Kidney capillary endothelial cell (primary cell): ENCODE measurements at regions not wholly inside any gene's neighbourhood (a gene's known extent, or its start where the extent isn't known, plus 50 kb on each side); places are given as distances from the start of the nearest gene placed in this dataset.

Source experiments
- DNase-seq: peaks from one replicate; pipeline ENCODE4 v3.0.0-alpha.2; 2018; ENCODE audit warnings: low spot score

DNA sequence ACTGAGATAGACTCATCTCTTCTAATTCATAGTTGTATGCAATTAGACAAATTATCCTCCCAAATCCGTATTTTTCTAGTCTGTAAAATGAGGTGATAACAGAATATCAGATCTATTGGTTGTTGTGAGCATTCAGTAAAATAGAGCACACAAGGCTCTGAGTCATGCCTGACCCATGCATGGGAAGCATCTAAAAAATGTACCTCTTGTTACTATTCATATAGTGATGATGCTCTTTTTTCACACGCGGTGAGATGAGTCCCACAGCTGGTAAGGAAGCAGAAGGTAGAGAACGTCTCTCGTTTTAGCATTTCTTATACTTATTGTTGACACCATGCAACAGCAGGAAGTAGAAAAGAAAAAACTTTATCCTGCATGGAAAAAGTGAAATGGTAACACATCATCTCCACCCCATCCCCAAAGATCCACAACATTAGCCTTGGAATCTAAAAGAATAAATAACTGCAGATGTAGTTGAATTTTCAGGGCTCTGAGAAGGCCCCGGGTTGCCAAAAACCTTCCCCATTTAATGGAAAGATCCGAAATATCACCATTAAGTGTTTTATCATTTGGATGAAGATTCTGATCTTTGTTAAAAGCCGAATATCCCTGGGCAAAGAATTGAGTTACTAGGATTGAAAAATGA is 215.6 kb downstream of the TMEM114 start:
- no peak for DNase-seq

DNA sequence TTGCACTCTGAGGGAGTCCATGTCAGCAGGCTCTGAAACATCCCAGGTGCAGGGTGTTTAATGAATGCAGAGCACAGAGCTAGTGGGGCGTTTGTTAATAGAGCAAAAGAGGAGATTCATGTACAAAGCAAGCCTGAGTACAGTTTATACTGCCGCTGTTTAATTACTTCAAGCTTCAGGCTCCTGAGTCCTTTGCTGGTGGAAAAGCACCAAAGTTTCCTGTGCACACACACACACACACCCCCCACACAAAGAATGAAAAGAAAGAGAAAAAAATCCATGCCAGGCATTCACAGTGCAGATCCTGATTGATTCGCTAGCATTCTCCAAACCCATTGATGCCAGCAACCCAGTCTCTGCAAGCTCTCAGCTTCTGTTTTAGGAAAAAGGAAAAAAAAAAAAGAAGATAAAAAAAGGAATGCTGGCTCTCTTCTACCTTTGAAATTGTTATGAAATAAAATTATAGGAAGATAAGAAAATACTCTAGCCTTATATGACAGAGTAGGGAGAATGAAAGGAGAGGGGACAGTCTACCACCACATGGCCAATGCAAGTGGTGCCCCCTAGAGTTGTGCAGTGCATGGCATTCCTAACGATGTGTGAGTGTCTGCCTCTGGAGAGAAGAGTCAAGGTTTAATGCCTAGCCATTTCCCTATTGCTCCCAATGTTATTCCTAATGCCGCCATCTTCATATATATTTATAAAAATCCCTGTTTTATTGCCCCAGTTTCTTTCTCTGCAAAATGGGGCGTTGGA is 216.5 kb downstream of the TMEM114 start:
- no peak for DNase-seq

DNA sequence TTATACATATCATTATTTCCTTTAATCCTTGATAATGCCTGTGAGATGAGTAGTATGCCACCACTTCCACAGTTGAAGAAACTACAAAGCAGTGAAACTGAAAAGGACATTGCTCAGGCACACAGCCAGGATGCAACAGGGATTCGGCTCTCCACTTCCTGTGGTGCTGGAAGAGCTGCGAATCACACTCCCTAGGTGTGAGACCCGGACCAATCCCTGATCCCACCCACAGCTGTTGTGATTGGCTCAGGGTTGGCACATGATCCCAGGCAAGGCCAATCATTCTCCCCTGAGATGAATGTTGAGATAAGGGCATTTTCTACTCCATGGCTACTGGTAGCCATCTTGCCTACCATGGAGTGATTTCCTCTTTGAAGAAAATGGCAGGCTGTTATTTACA is 218.2 kb downstream of the TMEM114 start:
- no peak for DNase-seq

DNA sequence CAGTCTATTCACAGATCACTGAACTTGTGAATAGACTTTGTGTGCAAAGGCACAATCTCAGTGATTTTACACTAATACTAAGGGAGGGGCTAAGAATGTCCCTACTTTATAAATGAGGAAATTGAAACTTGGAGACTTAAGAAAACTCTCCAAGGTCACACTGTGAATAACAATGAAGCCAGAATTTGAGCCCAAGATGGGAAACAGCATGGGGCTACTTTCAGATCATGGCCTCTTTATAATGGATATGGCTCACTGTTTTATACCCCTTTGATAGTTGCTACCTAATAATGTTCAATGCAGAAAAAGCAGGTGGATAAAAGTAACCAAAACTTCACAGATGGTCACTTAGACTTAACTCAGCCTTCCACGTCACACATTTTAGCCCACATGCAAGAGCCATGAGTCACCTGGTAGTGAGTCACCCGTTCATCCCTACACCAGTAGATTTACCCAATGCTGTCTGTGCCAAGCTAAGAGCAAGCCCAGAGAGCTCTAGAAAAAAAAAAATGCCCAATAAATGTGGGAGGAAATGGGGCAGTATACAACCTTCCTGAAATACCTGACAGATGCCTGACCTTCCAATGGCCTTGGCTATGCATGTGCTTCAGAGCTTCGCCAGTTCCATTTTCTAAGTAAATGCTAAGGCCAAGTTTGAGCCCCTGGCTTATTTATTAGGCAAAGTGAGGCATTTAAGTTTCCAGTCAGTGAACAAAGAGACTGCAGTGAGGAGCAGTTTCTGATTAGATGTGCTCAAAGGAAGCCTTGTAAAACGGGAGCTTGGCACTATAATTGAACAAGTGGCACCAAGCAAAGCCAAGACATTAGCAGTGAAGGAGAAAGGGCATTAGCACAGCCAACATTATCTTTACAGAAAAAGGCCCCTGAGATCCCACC is 219.7 kb downstream of the TMEM114 start:
- no peak for DNase-seq

DNA sequence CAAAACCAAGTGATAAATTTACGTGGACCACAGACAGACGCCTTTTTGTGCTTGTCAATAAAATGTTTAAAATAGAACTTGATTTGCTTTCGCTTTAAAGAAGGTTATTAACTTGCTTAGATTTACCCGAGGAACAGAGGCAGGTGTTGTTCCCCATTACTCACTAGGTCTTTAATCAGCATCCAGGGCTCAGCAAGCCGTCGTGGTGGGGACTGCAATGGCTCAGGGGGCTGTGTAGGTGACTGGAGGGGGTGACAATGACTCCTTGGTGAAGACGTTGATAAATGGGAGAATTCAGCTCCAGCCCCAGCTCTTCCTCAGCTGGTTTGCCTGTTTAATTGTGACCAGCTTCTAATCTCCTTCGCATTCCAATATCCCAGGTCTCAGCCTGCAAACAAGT is 231.4 kb downstream of the TMEM114 start:
- no peak for DNase-seq

DNA sequence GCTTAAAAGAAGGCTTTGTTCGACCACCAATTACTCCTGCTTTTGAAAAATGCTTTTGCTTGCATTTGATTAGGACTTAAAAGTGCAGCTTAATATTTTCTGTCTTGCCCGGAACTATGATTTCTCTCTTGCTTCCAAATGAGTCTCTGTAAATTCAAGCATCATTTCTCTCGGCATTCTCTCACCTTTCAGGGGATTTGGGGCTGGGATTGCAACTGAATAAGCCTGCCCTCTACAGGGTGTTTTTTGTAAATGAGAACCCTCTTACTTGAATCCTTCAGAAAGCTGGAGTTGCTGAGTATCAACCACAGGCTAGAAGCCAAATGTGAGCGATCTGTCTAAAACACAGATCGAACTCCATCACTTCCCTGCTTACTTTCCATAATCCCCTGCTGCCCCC is 234.6 kb downstream of the TMEM114 start:
- DNase-seq, result no peak

DNA sequence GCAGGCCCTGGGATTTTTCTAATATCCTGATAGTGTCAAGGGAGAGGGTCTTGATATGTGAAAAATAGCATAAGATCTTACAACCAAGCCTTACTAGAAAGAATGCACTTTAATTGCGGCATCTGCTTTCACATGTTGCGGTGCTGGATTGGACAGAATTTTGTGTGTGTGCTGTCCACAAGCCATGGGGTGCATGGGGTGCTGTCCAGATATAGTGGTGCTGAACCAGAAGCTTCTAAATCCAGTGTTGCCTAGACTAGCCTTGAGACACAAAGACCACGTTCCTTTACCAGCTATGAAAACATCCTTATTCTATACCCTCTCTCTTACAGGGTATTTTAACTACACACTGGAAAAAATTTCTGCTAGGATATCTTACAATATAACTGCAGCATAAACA is 244.0 kb downstream of the TMEM114 start:
- no peak for DNase-seq

DNA sequence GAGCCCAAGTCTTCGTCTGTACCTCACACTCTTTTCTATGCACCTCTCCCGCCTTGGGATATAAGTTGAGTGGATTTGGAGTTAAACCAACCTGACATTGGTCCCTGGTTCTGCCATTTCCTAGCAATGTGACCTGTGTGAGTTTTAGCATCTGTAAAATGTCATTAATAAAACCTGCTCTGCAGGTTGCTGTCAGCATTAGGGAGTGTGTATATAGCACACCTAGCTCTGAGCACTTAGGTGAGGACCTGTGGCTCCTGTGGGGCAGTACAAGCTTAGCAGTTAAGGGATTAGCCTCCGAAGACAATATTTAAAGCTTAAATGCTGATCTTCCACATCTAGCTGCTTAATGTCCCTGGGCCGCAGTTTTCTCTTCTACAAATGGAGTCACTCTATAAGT is 248.0 kb downstream of the TMEM114 start:
- DNase-seq, result no peak

DNA sequence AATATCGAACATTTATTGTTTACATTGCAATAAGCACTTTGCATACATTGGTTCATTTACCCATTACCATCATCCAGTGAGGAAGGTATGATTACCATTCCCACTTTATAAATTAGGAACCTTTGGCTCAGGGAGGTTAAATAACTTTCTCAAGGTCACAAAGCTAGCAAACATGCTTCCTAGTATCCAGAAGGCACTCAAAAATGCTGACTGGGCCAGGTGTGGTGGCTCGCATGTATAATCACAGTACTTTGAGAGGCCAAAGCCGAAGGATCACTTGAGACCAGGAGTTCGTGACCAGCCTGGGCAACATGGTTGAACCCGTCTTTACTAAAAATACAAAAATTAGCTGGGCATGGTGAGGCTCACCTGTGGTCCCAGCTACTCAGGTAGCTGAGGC is 259.6 kb downstream of the TMEM114 start:
- DNase-seq, result no peak

DNA sequence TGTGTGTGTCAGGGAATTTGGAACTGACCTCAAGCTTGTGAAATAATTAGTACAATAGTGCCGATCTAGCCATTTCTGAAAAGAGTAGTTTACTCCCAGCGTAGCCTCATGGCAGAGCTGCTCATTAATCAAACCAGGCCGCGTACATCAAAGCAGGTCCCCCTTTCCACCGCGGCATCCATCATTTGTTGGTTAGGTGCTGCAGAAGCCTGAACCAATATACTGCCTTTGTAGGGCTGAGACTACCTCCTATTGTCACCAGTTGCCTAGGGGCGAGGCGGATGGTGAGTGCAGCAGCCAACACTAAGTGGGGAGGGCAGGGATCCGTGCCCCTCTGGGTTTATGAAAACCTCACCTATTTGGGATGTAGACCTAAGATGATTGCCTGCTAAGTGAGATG is 264.1 kb downstream of the TMEM114 start:
- no peak for DNase-seq

DNA sequence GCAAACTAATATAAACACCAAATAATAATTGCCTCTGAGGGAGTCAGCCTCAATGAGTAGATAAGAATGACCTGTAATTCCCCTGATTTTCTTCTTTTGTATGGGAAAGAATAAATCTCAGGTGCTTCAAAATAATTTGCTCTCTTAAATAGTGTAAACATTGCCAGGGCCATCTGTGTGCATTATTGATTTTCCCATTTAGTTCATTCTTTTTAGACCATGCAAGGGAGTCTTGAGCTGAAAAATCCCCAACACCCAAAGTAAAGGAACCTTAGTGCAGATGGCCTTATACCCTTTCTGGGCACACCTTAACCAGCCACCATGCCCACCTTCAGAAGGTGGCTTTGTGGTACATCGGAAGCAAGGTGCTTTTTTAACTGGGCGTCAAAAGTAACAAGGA is 267.2 kb downstream of the TMEM114 start:
- no peak for DNase-seq

DNA sequence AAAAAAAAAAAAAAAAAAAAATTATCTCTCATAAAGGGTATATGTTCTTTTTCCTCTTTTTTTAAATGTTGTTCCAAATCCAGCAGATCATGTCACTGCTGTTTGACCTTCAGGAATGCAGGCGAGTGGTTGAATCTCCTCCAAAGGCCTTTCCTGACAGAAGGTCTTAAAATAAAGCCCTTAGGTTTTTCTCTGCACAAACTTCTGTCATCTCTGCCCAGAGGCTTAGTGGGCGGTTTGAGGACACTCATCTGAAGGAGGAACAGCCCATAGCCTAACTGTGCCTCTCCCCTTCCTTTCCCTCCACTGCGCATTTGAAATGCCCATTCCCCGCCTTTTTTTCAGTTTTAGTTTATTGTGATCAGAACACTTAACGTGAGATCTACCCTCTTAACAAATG is 270.2 kb downstream of the TMEM114 start:
- no peak for DNase-seq

DNA sequence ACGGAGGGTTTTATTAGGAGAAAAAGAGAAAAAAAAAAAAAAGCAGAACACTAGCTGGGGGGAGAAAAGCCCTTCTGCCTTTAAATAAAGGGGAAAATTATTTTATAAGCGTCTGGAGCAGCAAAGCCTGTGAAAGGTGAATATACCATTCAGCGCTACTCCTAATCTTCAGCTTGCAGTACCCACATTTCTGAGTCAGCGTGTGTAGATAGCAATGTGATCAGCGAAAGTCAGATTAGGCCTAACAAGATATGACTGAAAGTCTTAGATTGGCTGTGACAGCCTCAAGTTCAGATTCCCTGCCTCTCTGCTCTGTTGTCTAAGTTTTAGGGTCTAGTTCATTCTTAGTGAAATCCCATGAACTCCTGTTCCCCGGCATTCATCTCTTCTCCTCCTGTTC is 279.5 kb downstream of the TMEM114 start:
- DNase-seq, result no peak

DNA sequence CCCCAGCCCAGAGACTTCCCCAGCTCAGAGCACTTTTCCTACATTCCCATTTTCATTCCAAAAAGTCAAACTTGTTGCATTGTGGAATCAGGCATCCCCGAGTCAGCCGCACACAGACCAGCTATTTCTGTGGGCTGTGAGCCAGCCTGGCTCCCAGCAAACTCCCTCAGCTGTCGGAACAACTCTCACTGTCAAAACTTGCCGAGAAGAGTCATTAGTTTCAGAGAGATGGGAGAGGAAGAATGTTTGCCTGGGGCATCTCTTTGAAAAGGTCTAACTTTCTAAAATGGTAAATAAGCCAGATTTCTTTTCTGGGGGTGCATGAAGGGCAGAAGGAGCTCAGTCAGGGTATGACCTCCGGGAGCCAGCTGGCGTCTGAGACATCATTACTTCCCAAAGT is 280.0 kb downstream of the TMEM114 start:
- DNase-seq, result no peak

DNA sequence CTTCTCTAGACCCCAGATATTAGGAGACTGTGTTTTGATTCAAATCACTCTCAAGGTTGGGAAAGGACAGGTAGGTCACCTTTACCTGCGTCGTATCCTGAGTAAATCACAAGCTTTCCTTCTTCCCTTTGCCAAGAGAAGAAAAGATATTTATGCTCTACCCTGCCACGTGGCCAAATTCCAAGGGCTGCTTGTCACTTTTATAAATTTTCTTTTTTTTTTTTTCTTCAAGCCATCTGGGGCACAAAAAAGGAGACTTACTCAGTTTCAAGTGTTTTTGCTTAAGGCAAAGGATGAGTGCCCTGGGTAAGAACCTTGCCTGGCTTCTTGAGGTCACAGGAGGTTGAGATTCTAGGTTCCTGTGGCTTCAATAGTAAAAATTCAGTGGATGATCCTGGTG is 285.1 kb downstream of the TMEM114 start:
- no peak for DNase-seq

DNA sequence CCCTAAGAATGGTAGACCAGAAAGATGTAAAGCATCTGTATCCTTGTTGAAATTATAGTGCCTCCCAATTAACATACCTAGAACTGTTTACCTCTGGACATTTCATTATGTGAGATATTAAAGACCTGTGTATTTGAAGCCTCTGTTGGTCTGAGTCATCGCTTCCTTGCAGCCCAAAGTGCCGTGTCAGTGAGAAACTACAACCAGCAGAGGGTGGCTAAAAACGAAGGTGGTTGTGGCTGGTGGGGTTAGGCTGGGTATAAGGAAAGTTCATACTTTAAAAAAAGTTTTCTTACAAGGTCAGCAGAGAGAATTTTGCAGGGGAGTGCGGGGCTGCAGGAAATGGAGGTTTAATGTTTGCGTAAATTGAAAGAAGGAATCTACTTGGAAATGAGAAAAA is 290.7 kb downstream of the TMEM114 start:
- no peak for DNase-seq

DNA sequence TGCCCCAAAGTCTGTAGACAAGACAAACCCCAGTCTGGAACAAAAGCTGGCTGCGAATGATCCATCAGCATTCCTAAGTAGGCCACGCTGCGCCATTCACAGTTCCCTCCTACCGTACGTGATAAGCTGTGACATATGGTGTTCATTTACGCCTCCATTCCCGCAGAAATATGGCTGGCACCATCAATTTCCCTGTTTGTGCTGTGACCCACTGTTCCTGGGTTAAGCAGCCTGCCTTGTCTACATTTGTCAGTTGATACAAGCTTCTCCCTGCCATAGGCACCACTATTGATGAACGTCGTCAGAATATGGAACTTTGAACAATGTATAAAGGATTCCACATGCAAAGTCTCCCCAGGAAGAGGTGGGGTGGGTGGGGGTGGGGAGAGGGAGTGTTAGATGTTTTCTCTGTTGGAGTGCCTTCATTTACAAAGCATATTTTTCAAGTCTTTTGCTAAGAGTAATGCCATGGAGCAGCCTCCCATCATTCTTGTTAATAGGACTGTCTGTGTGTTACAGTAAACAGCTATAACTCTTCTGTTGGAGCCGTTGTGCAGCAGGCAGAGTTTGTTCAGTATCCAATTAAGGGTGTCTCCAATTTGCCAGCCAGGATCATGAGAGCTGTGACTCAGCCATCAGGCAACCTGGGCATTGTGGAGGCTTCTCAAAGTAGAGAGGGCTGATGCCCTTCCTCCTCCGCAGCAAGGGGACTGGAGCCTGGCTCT is 294.6 kb downstream of the TMEM114 start:
- DNase-seq, result no peak

DNA sequence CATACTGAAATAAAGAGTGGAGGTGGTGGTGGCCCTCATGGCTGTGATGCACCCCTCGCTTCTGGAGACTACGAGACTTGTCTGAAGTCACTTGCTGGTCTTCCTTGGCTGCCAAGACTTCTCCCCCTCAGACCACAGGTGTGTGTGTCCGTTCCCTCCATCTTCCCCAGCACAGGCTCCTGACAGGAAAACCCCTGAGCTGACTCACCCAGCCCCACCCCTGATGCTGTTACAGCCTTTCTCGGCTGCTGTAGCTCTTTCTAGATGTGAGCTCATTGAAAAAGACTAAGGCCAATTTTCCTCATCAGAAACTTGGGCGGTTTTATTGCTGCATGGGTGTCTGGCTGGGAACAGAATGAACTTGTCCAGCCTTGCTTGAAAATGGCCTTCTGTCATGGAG is 296.9 kb downstream of the TMEM114 start:
- no peak for DNase-seq

DNA sequence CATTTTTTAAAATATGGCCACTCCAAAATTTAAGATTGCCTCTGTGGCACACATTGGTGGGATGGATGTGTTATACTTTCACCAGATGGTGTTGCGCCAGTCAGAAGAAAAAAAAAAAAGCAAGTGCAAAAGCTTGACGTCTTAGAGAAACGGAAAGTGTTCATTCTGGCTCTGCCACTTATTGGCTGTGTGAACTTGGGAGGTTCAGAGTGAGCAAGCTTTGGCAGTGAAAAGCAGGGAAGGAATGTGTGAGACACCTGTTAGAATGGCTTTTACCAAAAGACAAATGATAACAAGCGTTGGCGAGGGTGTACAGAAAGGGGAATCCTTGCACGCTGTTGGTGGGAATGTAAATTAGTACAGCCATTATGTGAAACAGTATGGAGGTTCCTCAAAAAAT is 298.0 kb downstream of the TMEM114 start:
- no peak for DNase-seq

DNA sequence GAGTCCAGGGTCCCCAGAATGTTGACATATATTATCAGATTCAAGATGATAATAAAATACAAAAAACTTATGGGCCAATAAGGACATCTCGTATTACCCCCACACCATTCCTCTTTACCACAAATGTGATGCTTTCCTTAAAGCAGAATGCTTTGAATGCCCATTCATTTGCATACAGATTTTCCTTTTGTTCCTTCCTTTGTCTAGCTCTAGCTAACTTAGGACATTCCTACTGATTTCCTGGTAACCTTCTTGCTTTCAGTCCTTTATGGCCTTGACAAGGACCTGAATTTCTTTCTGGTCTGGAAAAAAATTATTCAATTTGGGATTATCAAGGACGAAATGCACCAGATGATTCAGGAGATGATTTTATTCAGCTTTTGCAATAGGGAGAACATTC is 304.0 kb downstream of the TMEM114 start:
- no peak for DNase-seq

DNA sequence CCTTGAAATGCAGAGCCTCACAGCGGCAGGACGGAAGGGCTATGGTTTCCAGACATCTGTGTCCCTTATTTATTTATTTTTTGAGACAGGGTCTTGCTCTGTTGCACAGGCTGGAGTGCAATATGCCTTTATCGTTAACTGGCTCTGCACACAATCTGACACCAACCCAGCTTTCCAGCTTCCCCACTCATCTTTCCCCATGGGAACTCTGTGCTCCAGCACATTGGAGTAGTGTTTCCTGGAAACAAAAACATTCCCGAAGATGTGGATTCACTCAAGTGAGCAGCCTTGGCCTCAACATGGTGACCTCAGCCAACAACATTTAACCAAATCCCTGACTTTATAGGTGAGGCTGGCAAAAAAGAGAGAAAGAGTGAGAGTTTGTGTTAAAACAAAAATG is 307.1 kb downstream of the TMEM114 start:
- DNase-seq, result no peak

DNA sequence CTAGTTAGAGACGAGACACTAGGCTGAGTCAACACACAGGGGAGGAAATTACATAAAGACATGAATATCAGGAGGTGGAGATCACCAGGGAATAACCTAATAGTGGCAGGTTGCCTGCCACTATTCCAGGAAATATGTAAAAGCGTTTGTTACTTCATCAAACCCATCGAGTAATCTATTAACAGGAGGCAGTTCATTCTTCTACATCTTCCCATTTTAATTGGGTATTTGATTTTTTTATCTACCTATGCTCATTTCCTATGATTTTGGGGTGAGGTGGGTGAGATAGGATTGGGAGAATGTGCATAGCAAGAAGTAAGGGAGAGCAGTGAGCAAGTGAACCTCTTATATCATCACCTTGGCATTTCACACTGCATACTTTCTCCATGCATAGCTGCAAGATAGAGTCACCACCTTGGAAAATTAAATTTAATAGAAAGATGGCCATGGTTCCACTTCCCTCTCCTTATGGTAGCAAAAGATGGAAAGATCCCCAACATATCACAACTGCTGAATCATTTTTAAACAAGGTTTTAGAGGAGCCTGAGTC is 312.2 kb downstream of the TMEM114 start:
- no peak for DNase-seq
